Smooth muscle cell (in vitro differentiated cells): ENCODE measurements at regions not wholly inside any gene's neighbourhood (a gene's known extent, or its start where the extent isn't known, plus 50 kb on each side); places are given as distances from the start of the nearest gene placed in this dataset.

Experiments used
- DNase-seq: peaks from one replicate; lab custom pipeline; 2025; ENCODE audit not compliant: unreplicated experiment; lab: John Stamatoyannopoulos, UW
- H2AFZ ChIP-seq: fragments of 200-600 bp; sonication (generic); 2 replicates; pipeline ENCODE4 v1.6.0; 2016; ENCODE audit warnings: antibody characterized with exemption, low read depth, mild to moderate bottlenecking
- H3F3A ChIP-seq: fragments of 200-600 bp; sonication (generic); 2 replicates; pipeline ENCODE4 v1.6.0; 2017; ENCODE audit warnings: antibody characterized with exemption, low read depth
- H3K27ac ChIP-seq: fragments of 200-600 bp; sonication (generic); 2 replicates; pipeline ENCODE4 v1.5.1; 2016; ENCODE audit warnings: low read depth, mild to moderate bottlenecking
- H3K27me3 ChIP-seq: fragments of 200-600 bp; sonication (generic); 2 replicates; pipeline ENCODE4 v1.6.1; 2016; ENCODE audit warnings: low read depth, mild to moderate bottlenecking
- H3K36me3 ChIP-seq: fragments of 200-600 bp; sonication (generic); 2 replicates; pipeline ENCODE4 v1.5.1; 2016; ENCODE audit warnings: low read depth
- H3K4me1 ChIP-seq: fragments of 200-600 bp; sonication (generic); 2 replicates; pipeline ENCODE4 v1.5.1; 2016; ENCODE audit warnings: low read depth
- H3K4me2 ChIP-seq: fragments of 200-600 bp; sonication (generic); 2 replicates; pipeline ENCODE4 v1.6.0; 2016; ENCODE audit warnings: mild to moderate bottlenecking
- H3K4me3 ChIP-seq: fragments of 200-600 bp; sonication (generic); 2 replicates; pipeline ENCODE4 v1.5.1; 2016; ENCODE audit warnings: mild to moderate bottlenecking
- H3K79me2 ChIP-seq: fragments of 200-600 bp; sonication (generic); 2 replicates; pipeline ENCODE4 v1.6.0; 2016; ENCODE audit warnings: low read depth, mild to moderate bottlenecking
- H3K9ac ChIP-seq: fragments of 200-600 bp; sonication (generic); 2 replicates; pipeline ENCODE4 v1.6.0; 2016; ENCODE audit warnings: low read depth
- H3K9me3 ChIP-seq: fragments of 200-600 bp; sonication (generic); replicated peaks from 2 replicates; pipeline ENCODE4 v1.5.1; 2016; ENCODE audit warnings: low read depth
- H4K20me1 ChIP-seq: fragments of 200-600 bp; sonication (generic); 2 replicates; pipeline ENCODE4 v1.6.0; 2016; ENCODE audit warnings: low read depth
- WGBS: methylation state at CpG from one replicate; pipeline ENCODE4 v1.1.7; 2016; ENCODE audit warnings: low lambda C conversion rate; 5-methylcytosine and 5-hydroxymethylcytosine counted together
- TF ChIP-seq, protein P1 (sequence below): fragments of 200-600 bp; sonication (generic); IDR thresholded peaks from 2 replicates; pipeline ENCODE4 v1.5.1; 2017; ENCODE audit warnings: borderline replicate concordance, mild to moderate bottlenecking, antibody characterized with exemption; ENCODE audit not compliant: insufficient read depth, poor library complexity, severe bottlenecking

DNA sequence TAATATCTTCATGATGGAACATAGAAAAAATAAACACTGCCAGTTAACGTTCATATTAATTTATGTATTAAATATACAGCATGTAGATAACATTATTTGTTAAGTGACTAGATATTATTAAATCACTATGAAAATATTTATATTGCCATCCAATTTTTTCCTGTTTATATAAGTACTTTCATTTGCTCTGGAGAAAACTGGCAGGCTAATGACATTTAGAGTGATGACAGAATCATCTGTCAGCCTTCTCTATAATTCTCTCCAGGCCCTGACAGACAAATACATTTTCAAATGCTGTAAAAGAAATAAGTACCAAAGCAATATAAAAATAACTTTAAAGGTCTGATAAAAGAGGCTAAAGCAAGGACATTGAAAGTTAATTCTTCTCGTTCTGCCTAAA is 2556.7 kb upstream of the PCDH20 start:
- Histone ChIP-seq H3K27me3 (no peaks in the 10 kb centered on the region), H3K9me3 (no peaks in the 10 kb centered on the region), H2AFZ (no peak overlapping the region), H3K4me3 (no peak overlapping the region), H3F3A (no peaks in the 10 kb centered on the region), H3K9ac (no peak overlapping the region), H3K4me2 (no peak overlapping the region), H3K36me3 (no peaks in the 10 kb centered on the region), H3K79me2 (no peaks in the 10 kb centered on the region), H4K20me1 (no peaks in the 10 kb centered on the region), H3K4me1 (no peaks in the 10 kb centered on the region), H3K27ac (no peak overlapping the region)
- DNase-seq = no peak
- WGBS = 77% methylated on average over 2 of the region's 2 CpGs
- TF ChIP-seq, protein P1, sequence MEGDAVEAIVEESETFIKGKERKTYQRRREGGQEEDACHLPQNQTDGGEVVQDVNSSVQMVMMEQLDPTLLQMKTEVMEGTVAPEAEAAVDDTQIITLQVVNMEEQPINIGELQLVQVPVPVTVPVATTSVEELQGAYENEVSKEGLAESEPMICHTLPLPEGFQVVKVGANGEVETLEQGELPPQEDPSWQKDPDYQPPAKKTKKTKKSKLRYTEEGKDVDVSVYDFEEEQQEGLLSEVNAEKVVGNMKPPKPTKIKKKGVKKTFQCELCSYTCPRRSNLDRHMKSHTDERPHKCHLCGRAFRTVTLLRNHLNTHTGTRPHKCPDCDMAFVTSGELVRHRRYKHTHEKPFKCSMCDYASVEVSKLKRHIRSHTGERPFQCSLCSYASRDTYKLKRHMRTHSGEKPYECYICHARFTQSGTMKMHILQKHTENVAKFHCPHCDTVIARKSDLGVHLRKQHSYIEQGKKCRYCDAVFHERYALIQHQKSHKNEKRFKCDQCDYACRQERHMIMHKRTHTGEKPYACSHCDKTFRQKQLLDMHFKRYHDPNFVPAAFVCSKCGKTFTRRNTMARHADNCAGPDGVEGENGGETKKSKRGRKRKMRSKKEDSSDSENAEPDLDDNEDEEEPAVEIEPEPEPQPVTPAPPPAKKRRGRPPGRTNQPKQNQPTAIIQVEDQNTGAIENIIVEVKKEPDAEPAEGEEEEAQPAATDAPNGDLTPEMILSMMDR = no peak

DNA sequence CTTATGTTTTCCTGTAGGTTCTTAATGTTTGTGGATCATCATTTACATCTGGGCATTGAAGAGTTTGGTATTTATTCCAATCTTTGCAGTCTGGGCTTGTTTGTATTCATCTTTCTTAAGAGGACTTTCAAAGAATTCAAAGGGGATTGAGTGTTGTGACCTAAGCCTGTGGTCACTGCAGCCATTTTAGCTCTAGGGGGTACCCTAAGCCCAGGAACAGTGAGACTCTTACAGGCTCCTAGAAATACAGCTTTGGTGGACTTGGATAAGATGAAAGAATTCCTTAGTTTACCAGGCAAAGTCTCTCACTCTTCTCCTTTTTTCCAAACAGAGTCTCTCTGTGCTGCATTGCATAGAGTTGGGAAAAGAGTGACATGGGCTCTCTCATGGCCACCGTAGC is 2539.0 kb upstream of the PCDH20 start:
- Histone ChIP-seq H2AFZ (no peak overlapping the region), H3K9me3 (no peaks in the 10 kb centered on the region), H3K27me3 (no peaks in the 10 kb centered on the region), H3K4me3 (no peak overlapping the region), H3K79me2 (no peaks in the 10 kb centered on the region), H3K4me1 (no peaks in the 10 kb centered on the region), H3K36me3 (no peaks in the 10 kb centered on the region), H3K27ac (no peak overlapping the region), H3K4me2 (no peak overlapping the region), H4K20me1 (no peaks in the 10 kb centered on the region), H3F3A (no peaks in the 10 kb centered on the region), H3K9ac (no peak overlapping the region)
- 88% methylated on average over 1 of the region's 1 CpG for WGBS
- TF ChIP-seq, protein P1 = no peak
- DNase-seq = no peak

DNA sequence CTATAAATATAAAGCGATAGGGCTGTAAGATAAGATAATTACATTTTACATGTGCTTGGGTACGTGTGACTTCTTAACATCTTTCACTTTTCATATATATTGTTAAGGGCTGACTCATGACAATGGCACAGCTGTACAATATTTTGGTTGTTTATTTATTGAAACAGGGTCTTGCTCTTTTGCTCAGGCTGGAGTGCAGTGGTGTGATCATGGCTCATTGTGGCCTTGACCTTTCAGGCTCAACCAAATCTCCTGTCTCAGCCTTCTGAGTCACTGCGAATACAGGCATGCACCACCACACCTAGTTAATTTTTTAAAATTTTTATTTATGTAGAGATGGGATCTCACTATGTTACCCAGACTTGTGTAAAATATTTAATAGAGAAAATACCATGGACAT is 2532.4 kb upstream of the PCDH20 start:
- WGBS = 96% methylated on average over 3 of the region's 3 CpGs
- no peak for DNase-seq
- H3K9me3 ChIP-seq = no peaks in the 10 kb centered on the region
- no peak overlapping the region for H3K4me3 ChIP-seq
- no peak overlapping the region for H2AFZ ChIP-seq
- H3K27ac ChIP-seq = no peak overlapping the region
- H3K4me1 ChIP-seq = no peaks in the 10 kb centered on the region
- H3F3A ChIP-seq = no peaks in the 10 kb centered on the region
- no peak overlapping the region for H3K4me2 ChIP-seq
- no peaks in the 10 kb centered on the region for H3K79me2 ChIP-seq
- H3K36me3 ChIP-seq = no peaks in the 10 kb centered on the region
- no peaks in the 10 kb centered on the region for H4K20me1 ChIP-seq
- no peaks in the 10 kb centered on the region for H3K27me3 ChIP-seq
- TF ChIP-seq, protein P1 = no peak
- H3K9ac ChIP-seq = no peak overlapping the region

DNA sequence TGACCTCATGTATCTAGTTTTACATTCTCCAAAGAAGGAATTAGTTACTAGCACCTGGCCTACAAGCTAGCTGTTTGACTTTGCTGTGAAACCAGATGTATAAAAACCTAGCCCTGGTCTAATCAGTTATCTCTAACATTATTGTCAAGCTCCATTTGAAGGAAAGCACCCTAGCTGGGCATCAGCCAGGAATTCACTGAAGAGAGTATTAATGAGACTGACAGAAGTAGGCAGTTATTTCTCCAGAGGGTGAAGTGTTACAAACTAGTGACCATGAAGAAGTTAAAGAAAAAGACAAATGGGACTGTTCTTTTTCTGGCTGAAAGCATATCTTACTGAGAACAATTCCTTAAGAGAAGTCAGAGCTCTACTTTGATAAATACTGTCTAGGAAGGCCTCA is 2529.3 kb upstream of the PCDH20 start:
- Histone ChIP-seq H3K4me3 (no peak overlapping the region), H3K27ac (no peak overlapping the region), H3K9ac (no peak overlapping the region), H2AFZ (no peak overlapping the region), H3K9me3 (no peaks in the 10 kb centered on the region), H3K4me2 (no peak overlapping the region), H3K36me3 (no peaks in the 10 kb centered on the region), H3K27me3 (no peaks in the 10 kb centered on the region), H3K79me2 (no peaks in the 10 kb centered on the region), H3K4me1 (no peaks in the 10 kb centered on the region), H4K20me1 (no peaks in the 10 kb centered on the region), H3F3A (no peaks in the 10 kb centered on the region)
- TF ChIP-seq, protein P1 = no peak
- no peak for DNase-seq
